ENCODE measurements at regions not wholly inside any gene's neighbourhood (a gene's known extent, or its start where the extent isn't known, plus 50 kb on each side); places are given as distances from the start of the nearest gene placed in this dataset.
"Not testable (repeated sequence)": the region's sequence is repeated elsewhere in the genome, so short reads cannot be mapped to it uniquely, and the experiment has no call there.

DNA sequence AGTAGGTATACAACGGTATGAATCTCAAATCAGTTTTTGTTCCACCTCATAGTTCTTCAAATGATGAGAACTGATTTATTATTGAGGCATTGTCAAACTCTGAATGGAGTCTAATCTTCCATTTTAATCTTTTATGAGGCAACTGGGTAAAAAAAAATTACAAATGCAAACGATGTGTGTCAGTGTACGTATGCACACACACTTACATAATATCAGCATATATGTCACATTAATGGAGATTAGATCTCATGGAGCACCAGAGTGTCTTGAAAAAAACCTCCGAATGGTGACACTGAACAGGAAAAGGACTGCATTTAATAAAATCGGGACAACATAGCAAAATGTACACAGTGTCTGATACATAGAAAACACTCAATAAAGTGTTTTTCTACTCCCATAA, 842.7 kb downstream of the EFNB2 start:
- H3K4me1 ChIP-seq = no peaks in the 10 kb centered on the region
- WGBS, 2 donors = 90 to 93% methylated on average over 5 of the region's 5 CpGs
- H3K27me3 ChIP-seq = no peaks in the 10 kb centered on the region
- intact Hi-C loops (cut with DNase I) = no loop called here
- H3K27ac ChIP-seq = no peak overlapping the region
- H3K4me3 ChIP-seq (replicated peaks in 1 of 3) = no peak overlapping the region
- no peaks in the 10 kb centered on the region for H3K9me3 ChIP-seq
- no peak for TF ChIP-seq POLR2A (IDR thresholded peaks at IDR 0.05)
- TF ChIP-seq, protein P1, sequence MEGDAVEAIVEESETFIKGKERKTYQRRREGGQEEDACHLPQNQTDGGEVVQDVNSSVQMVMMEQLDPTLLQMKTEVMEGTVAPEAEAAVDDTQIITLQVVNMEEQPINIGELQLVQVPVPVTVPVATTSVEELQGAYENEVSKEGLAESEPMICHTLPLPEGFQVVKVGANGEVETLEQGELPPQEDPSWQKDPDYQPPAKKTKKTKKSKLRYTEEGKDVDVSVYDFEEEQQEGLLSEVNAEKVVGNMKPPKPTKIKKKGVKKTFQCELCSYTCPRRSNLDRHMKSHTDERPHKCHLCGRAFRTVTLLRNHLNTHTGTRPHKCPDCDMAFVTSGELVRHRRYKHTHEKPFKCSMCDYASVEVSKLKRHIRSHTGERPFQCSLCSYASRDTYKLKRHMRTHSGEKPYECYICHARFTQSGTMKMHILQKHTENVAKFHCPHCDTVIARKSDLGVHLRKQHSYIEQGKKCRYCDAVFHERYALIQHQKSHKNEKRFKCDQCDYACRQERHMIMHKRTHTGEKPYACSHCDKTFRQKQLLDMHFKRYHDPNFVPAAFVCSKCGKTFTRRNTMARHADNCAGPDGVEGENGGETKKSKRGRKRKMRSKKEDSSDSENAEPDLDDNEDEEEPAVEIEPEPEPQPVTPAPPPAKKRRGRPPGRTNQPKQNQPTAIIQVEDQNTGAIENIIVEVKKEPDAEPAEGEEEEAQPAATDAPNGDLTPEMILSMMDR (IDR thresholded peaks at IDR 0.05) = no peak
- no peaks in the 10 kb centered on the region for H3K36me3 ChIP-seq
- no peak for DNase-seq

DNA sequence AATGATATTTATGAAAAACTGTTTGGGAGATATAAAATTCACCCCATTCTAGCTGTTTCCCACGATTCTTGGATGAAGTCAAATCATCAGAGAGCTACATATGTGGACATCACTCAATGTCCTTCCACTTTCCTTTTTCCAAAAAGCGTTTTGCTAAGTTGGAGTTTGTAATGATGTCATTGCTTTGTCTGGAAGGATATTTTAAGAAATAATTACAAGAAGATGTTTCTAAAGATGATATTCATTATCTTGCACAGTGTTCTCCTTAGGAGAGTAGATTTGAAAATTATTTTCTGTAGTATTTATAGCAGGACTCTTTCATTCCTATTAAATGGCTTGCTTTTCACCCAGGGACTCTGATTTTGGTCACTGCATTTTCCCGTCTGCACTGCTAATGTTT, 851.2 kb downstream of the EFNB2 start:
- 87 to 88% methylated on average over 3 of the region's 3 CpGs for WGBS, 2 donors
- H3K4me3 ChIP-seq (replicated peaks in 1 of 3) = no peak overlapping the region
- H3K27ac ChIP-seq = no peak overlapping the region
- no peak for DNase-seq
- no peaks in the 10 kb centered on the region for H3K4me1 ChIP-seq
- H3K36me3 ChIP-seq = no peaks in the 10 kb centered on the region
- intact Hi-C loops (cut with DNase I) = no loop called here
- TF ChIP-seq POLR2A (IDR thresholded peaks at IDR 0.05) = no peak
- TF ChIP-seq, protein P1 (IDR thresholded peaks at IDR 0.05) = no peak
- no peaks in the 10 kb centered on the region for H3K27me3 ChIP-seq
- no peaks in the 10 kb centered on the region for H3K9me3 ChIP-seq

DNA sequence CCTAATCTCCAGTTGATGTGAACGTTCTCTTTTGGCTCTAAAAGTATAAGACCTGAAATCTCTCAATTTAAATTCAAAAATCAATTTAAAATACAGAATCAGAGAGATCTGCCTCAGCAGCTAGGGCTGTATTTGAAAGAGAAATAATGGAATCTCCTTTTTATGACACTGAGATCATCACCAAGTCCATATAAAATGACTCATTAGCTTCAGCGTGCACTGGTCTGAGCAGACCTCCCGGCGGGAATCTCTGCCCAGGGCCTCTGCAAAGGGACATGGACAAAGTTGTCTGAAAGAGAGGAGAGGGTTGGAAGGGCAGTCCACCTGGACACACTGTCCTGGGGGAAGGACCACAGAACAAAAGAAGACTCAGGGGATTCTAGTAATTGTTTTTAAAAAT, 855.6 kb downstream of the EFNB2 start:
- no peak for DNase-seq
- Histone ChIP-seq H3K4me1 (no peaks in the 10 kb centered on the region), H3K9me3 (no peaks in the 10 kb centered on the region), H3K27me3 (no peaks in the 10 kb centered on the region), H3K36me3 (no peaks in the 10 kb centered on the region), H3K4me3 (replicated peaks in 1 of 3) (no peak overlapping the region), H3K27ac (no peak overlapping the region)
- intact Hi-C loops (cut with DNase I) = no loop called here
- no peak for TF ChIP-seq POLR2A (IDR thresholded peaks at IDR 0.05)
- TF ChIP-seq, protein P1 (IDR thresholded peaks at IDR 0.05) = no peak
- 91 to 93% methylated on average over 4 of the region's 4 CpGs for WGBS, 2 donors

DNA sequence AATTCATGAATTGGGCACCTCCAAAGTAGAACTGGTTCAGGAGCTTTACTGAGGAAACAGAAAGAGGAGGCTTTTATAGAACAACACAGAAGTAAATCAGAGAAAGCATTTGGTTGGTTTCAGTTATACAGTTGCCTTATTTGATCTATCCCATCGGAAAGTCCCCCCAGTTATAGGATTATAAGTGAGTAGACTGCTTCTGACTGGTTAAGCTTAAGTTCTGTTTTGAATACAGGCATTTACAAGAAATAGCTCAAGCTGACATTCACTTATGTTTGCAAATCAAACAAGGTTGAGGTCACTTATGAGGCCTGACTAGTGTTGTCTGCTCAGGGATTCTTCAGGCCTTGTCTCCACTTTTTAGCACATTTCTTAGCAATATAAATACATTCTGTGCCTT, 857.4 kb downstream of the EFNB2 start:
- Histone ChIP-seq H3K36me3 (no peaks in the 10 kb centered on the region), H3K4me1 (no peaks in the 10 kb centered on the region), H3K27ac (no peak overlapping the region), H3K4me3 (replicated peaks in 1 of 3) (no peak overlapping the region), H3K9me3 (no peaks in the 10 kb centered on the region), H3K27me3 (no peaks in the 10 kb centered on the region)
- 78 to 84% methylated on average over 1 of the region's 1 CpG for WGBS, 2 donors
- no peak for TF ChIP-seq POLR2A (IDR thresholded peaks at IDR 0.05)
- TF ChIP-seq, protein P1 (IDR thresholded peaks at IDR 0.05) = no peak
- DNase-seq = no peak
- intact Hi-C loops (cut with DNase I) = no loop called here

DNA sequence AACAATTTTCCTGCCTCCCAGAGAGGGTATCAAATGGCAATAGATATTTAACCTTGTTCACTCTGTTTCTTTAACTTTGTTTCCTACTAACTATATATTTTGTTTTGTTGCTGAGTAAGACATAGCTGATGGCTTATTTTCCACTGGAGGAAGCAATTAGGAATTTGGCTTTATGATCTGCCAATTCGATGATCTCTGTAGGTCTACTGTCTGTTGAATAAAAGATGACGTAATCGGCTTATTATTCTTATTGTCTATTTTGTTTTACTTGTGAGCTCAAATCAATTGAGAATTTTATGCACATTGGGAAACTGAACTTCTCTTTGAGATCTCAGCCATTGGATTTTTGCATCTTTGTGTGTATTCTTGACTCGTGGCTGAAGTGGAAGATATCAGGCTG, 862.6 kb downstream of the EFNB2 start:
- H3K4me3 ChIP-seq (replicated peaks in 1 of 3) = no peak overlapping the region
- H3K4me1 ChIP-seq = no peaks in the 10 kb centered on the region
- no peak overlapping the region for H3K27ac ChIP-seq
- no peaks in the 10 kb centered on the region for H3K9me3 ChIP-seq
- 81 to 85% methylated on average over 4 of the region's 4 CpGs for WGBS, 2 donors
- TF ChIP-seq, protein P1 (IDR thresholded peaks at IDR 0.05) = no peak
- no peak for TF ChIP-seq POLR2A (IDR thresholded peaks at IDR 0.05)
- H3K36me3 ChIP-seq = no peaks in the 10 kb centered on the region
- intact Hi-C loops (cut with DNase I) = no loop called here
- no peaks in the 10 kb centered on the region for H3K27me3 ChIP-seq
- DNase-seq = no peak

DNA sequence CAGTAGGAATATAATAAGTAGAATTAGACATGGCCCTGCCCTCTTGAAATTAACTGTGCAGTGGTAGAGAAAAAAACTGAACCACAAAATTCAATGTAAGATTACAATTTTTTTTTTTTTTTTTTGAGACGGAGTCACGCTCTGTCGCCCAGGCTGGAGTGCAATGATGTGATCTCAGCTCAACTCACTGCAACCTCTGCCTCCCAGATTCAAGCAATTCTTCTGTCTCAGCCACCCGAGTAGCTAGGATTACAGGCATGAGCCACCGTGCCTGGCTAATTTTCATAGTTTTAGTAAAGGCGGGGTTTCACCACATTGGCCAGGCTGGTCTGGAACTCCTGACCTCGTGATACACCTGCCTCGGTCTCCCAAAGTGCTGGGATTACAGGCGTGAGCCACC, 864.3 kb downstream of the EFNB2 start:
- whole genome bisulfite sequencing, 2 donors = 91% methylated on average over 9 of the region's 9 CpGs

More for the DNA sequence above, 864.3 kb downstream of the EFNB2 start:
- H3K27ac ChIP-seq; H3K9me3 ChIP-seq; H3K4me3 ChIP-seq (replicated peaks in 1 of 3); H3K4me1 ChIP-seq; DNase-seq; H3K36me3 ChIP-seq; intact Hi-C loops (cut with DNase I); H3K27me3 ChIP-seq: not testable (repeated sequence)

All from thyroid gland (tissue), 4 donors.